Activated CD4-positive, alpha-beta T cell treated with anti-CD3 and anti-CD28 coated beads, Interleukin-2, amount 50 U/mL, for 1 hour (primary cell): ENCODE measurements at regions not wholly inside any gene's neighbourhood (a gene's known extent, or its start where the extent isn't known, plus 50 kb on each side); places are given as distances from the start of the nearest gene placed in this dataset.
"Not testable (repeated sequence)": the region's sequence is repeated elsewhere in the genome, so short reads cannot be mapped to it uniquely, and the experiment has no call there.

Experiments used
- DNase-seq: peaks from one replicate; pipeline ENCODE4 v3.0.0-alpha.2; 2020

- DNase-seq, result no peak
Observed at GRCh38 chr2:226184940-226185615, 614.5 kb downstream of the IRS1 start.

GRCh38 chr2:226184540-226184939 is 615.1 kb downstream of the IRS1 start:
- DNase-seq, result no peak

GRCh38 chr2:226183550-226183949 is 616.1 kb downstream of the IRS1 start:
- DNase-seq, result no peak

DNA sequence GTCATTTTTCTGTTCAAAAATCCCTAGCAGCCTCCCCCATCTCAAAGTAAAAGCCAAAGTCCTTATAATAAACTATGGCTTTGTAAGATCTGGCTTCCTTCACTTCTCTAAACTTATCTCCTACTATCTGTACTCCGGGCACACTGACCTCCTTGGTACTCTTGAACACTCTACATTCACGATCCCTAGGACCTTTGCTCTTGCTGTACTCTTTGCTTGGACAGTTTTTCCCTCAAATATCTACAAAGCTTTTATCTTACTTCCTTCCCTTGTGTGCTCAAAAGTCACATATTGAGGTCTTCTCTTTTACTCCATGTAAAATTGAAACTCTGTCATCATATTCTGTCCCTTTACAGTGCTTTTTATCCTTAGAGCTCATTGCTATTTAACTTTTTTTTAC is 616.6 kb downstream of the IRS1 start:
- DNase-seq, result no peak

DNA sequence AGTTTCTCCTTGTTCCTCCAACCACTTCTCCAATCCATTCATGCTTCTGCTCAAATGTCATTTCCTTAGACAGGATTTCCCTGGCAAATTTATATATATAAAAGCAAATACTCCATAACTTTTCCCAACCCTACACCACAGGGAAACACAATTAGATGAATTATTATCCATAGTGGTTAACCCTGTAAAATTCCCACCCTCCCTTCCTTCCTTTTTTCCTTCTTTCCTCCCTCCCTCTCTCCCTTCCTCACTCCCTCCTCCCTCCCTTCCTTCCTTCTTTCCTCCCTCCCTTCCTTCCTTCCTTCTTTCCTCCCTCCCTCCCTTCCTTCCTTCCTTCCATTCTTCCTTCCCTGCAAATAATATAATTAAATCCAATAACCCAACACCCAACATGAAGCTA is 617.7 kb downstream of the IRS1 start:
- no peak for DNase-seq

- DNase-seq, result no peak
Observed at GRCh38 chr2:226180281-226180884, 619.2 kb downstream of the IRS1 start.

- DNase-seq, result no peak
Observed at GRCh38 chr2:226179010-226179409, 620.6 kb downstream of the IRS1 start.

DNA sequence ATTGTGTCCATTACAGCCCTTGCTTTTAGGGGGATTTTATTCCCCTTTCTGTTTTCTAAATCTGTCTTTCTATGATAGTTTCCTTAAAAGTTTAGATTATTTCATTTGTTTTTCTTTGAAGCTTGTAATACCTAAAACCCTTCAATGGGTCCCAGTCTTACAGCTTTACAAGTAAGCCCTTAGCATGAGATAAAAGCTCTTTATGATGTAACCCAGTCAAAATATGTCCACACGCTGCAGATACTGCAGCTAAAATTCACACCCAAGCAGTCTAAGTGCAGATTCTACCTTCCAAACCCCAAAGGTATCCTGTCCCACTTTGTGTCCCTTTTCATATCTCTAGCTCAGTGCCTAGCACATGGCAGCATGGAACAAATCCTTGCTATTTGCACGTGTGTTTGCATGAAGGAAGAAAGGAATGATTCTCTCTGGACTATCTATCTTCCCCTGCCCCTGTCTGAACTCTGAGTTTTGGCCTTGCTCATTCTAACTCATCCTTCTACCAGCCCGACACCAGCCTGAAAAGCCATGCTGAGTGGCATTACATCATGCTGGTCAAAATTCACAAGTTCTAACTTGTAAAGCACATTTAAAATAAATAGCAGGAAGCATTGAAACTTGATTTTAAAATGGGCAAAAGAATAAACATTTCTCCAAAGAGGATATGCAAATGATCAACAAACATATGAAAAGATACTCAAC is 623.2 kb downstream of the IRS1 start:
- no peak for DNase-seq

- no peak for DNase-seq
Observed at GRCh38 chr2:226174390-226174789, 625.2 kb downstream of the IRS1 start.

DNA sequence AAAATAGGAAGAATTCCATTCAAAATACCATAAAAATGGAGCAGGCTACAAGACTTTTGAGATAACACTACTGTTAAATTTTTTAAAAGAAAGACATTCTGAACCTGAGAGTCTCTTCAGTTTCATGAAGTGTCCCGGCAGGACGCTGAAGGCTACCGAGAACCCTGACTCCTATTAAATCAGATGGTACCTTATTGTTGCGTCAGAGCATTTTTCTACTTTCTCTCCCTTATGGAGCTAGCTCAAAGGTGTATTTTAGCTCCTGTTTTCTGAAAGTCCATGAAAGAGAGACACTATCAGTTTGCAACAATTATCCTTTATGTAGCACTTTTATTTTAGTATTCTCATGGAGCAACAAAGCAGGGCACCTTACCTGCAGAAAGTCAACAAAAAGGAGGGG is 626.7 kb downstream of the IRS1 start:
- DNase-seq, result no peak

- DNase-seq, result no peak
Observed at GRCh38 chr2:226172309-226172708, 627.3 kb downstream of the IRS1 start.

DNA sequence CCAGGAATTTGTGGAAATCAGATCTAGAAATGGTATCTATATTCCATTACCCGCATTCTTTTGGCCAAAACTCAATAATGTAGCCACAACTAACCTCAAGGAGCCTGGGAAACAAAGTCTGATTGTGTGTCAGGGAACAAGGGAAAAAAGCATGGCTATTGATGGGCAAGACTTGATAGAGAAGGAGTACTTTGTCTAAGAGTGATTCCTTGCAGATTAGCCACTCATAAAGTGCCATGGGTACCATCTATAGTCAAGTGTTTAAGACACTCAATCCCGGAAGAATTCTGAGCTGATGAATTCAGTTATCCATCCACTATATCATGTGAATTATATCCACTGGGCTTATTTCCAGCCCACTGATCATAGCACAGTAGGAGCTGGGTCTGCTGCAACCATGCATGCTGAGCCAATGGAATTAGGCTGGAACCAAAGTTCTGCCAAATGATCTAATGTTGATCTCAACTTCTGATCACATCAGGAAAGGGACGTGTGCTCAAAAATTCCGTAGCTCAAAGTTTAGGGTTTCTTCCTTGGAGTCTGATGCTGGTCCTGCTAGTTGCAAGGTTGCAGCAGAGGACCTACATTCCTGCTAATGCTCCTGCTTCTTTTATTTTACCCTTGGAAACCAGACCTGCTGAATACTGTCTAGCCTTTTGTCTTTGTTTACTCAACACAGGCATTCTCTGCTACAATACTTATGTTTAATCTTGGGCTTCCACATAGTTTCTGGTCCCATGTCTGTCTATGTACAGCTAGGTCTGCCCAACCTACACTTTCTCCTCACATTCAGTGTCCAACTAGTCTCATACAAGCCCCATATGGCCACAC is 629.7 kb downstream of the IRS1 start:
- DNase-seq, result no peak

DNA sequence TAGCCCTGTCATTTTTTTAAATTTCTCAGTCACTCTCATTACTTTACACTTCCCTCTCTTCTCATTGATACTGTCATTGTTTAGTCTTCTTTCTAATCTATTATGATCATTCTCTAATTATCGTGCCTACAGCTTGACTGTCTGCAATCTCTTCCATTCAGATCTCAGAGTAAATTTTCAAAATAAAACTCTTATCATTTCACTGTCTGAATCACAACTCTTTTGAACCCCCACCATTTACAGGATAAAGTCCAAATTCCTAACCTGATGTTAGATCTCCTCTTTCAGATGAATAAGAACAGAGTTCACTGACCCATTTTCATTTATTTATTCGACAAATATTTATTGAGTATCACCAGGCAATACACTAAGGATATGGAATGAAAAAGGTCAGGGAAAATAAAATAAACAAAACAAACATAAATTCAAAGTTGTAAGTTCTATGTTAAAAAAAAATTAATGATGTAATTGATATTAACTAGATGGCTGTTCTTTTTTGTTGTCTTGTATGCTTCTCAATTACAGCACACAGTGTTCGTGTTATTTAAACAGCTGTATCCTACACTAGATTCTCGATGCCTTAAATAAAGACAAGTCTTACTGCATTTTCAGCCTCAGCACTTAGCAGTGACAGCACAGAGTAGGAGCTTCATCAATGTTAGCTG is 631.0 kb downstream of the IRS1 start:
- DNase-seq, result no peak

DNA sequence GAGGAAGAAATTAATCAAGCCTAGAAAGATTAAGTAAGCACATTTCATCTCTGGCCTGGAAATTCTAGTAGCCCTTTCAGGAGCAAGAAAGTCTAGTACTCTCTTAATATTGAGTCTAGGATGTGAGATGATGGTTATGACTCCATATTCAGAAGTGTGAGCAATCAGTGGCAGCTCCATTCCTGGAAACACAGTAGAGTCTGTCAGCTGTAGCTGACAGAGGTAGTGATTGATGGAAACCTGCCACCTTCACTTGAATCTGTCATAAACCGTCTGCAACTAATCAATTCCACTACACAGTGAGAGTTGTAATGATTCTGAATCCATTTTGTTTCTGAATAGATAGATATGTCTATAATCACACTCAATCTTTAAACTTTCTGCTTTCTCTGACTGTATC is 635.1 kb downstream of the IRS1 start:
- no peak for DNase-seq

GRCh38 chr2:226160617-226161016 is 639.0 kb downstream of the IRS1 start:
- DNase-seq, result not testable (repeated sequence)

- no peak for DNase-seq
Observed at GRCh38 chr2:226159875-226160479, 639.6 kb downstream of the IRS1 start.

GRCh38 chr2:226158940-226159339 is 640.7 kb downstream of the IRS1 start:
- DNase-seq, result no peak

GRCh38 chr2:226158229-226158628 is 641.4 kb downstream of the IRS1 start:
- DNase-seq, result no peak

GRCh38 chr2:226155093-226155875 is 644.3 kb downstream of the IRS1 start:
- DNase-seq, result no peak

DNA sequence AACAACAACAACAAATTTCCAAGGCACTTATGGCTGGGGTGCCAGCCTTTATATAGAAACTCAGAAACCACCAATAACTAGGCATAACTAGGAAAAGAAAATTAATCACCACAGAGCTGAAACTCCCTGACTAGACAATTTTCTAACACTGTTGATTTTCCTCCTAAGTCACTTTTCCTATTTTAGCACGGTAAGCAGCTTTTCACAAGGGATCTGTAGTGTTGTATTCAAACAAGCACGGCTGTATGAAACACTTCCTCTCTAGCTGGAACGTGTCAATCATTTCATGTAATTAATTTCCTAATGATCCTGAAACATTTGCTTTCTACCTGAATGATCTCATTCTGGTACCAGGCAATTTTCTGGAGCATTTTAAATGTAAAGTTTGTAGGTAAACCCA is 645.0 kb downstream of the IRS1 start:
- DNase-seq, result no peak

- no peak for DNase-seq
Observed at GRCh38 chr2:226153553-226153952, 646.1 kb downstream of the IRS1 start.

- DNase-seq, result no peak
Observed at GRCh38 chr2:226151157-226151556, 648.5 kb downstream of the IRS1 start.
